IMR-90 (cell line): ENCODE measurements at regions not wholly inside any gene's neighbourhood (a gene's known extent, or its start where the extent isn't known, plus 50 kb on each side); places are given as distances from the start of the nearest gene placed in this dataset. TPM values are rescaled to one million over a fixed set of nuclear protein-coding genes. Genes with fewer than 3 reads are reported as not detected.

Source experiments
- microRNA-seq, 2 experiments: library from miRNA; stranded (forward) in 1 of 2; unstranded in 1 of 2; fragments of 10-50 nt in 1 of 2; fragments of <30 nt in 1 of 2; gene quantifications in 1 of 2; microRNA quantifications in 1 of 2; one replicate each; pipeline versions ENCODE3 to v1.1.0; 2013 to 2020; ENCODE audit not compliant: insufficient read depth in 1 of 2, insufficient read length in 1 of 2, unreplicated experiment in 1 of 2
- small RNA-seq, 5 experiments: library from RNA; depleted of rRNA; stranded (forward); fragments of <200 nt; gene quantifications; one replicate each; pipeline ENCODE3, GENCODE V24; 2012

Small RNA genes lying in the stretch of these regions (microRNA-seq; reads per million reads assigned to microRNA genes)
- not detected for gene AC108740.1 (ENCODE audit: insufficient read depth, insufficient read length)

Small RNA genes lying in the stretch of these regions (small RNA-seq; reads per million reads assigned to genes)
- gene AC108740.1: 0 reads per million in 5 experiments
